ENCODE measurements at regions not wholly inside any gene's neighbourhood (a gene's known extent, or its start where the extent isn't known, plus 50 kb on each side); places are given as distances from the start of the nearest gene placed in this dataset.

DNA sequence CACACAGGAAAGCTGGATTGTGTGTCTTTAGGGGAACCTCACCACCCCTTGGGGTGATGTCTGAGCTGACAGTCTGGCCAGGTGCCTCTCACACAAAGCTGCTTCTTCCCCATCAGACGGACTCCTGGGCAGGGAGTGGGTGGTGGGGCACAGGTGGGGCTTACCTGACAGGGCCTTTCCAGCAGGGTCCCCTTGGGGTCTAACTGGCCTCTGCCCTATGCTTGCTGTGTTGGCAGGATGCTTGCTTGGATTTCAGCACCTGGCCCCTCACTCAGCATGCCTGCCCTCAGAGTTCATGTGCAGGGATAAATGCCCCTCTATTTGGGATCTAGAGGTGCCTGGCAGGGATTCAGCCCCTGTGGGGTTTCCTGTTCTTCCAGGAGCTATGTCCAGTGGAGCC is 496.9 kb upstream of the ZMIZ1 start:
- no peak for TF ChIP-seq FOSL1 (IDR thresholded peaks at IDR 0.05; ENCODE audit: low read depth)
- no peak for TF ChIP-seq EGR1 (IDR thresholded peaks at IDR 0.05; ENCODE audit: low read depth)
- TF ChIP-seq JUND (IDR thresholded peaks at IDR 0.05): no peak
- TF ChIP-seq, protein P1, sequence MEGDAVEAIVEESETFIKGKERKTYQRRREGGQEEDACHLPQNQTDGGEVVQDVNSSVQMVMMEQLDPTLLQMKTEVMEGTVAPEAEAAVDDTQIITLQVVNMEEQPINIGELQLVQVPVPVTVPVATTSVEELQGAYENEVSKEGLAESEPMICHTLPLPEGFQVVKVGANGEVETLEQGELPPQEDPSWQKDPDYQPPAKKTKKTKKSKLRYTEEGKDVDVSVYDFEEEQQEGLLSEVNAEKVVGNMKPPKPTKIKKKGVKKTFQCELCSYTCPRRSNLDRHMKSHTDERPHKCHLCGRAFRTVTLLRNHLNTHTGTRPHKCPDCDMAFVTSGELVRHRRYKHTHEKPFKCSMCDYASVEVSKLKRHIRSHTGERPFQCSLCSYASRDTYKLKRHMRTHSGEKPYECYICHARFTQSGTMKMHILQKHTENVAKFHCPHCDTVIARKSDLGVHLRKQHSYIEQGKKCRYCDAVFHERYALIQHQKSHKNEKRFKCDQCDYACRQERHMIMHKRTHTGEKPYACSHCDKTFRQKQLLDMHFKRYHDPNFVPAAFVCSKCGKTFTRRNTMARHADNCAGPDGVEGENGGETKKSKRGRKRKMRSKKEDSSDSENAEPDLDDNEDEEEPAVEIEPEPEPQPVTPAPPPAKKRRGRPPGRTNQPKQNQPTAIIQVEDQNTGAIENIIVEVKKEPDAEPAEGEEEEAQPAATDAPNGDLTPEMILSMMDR (IDR thresholded peaks at IDR 0.05 in 2 of 3, conservative IDR thresholded peaks at IDR 0.05 in 1 of 3; ENCODE audit: borderline replicate concordance in 1 of 3, insufficient read depth in 1 of 3, low read depth in 2 of 3, low read length in 2 of 3): no peak
- TF ChIP-seq POLR2AphosphoS5 (IDR thresholded peaks at IDR 0.05; ENCODE audit: low read depth, low read length): no peak
- TF ChIP-seq, protein P2, sequence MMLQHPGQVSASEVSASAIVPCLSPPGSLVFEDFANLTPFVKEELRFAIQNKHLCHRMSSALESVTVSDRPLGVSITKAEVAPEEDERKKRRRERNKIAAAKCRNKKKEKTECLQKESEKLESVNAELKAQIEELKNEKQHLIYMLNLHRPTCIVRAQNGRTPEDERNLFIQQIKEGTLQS (IDR thresholded peaks at IDR 0.05): no peak

All from HCT116 (cell line).